ENCODE measurements at regions not wholly inside any gene's neighbourhood (a gene's known extent, or its start where the extent isn't known, plus 50 kb on each side); places are given as distances from the start of the nearest gene placed in this dataset.
"Not testable (repeated sequence)": the region's sequence is repeated elsewhere in the genome, so short reads cannot be mapped to it uniquely, and the experiment has no call there.

DNA sequence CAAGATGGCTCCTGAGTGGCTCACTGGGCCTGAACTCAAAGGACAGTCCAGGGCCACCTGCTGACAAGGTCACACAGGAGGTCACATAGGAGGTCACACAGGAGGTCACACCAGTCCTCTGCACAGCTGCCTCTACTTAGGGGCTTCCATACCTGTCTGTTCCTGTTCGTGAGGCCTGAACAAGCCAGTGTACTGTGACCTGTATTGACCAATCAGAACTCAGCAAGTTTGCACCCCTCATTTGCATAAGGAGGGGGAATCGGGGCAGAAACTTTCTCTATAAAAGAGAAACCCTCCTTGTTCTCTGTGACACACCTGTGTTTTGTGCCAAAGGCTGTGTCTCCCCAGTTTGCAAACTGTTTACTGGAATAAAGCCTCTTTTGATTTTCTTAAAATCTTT is 478.9 kb downstream of the EIPR1 start:
- no peak for DNase-seq (ENCODE audit: low read depth, low spot score)

DNA sequence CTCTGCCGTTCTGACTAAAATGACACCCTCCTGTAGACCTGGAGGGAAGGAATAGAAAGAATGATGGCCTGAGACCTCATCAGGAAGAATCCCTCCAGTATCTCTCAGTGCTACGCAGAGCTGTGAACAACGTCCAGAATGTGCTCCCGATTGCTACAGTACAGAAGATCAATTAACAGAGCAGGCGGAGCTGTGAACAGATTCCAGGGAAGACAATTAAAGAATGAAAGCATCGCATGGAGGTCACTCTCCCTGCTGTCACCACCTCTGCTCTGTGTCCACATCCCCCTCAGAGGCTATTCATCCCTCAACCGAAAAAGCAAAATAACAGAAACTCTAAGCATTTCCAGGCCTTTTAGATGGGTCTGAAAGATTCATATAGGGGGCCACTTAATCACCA is 481.0 kb downstream of the EIPR1 start:
- no peak for DNase-seq (ENCODE audit: low read depth, low spot score)

DNA sequence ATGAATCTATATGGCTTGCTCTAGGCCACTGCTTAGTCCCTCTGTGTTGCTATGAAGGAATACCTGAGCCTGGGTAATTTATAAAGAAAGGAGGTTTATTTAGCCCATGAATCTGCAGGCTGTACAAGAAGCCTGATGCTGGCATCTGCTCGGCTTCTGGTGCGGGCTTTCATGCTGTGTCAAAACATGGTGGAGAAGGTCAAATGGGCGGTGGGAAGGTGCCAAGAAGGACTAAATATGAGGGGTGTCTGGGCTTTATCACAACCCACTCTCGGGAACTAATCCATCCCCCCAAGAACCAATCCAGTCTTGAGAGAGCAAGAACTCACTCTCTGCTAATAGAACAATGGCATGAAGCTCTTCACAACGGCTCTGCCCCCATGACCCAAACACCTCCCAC is 481.6 kb downstream of the EIPR1 start:
- DNase-seq (ENCODE audit: low read depth, low spot score), result no peak

DNA sequence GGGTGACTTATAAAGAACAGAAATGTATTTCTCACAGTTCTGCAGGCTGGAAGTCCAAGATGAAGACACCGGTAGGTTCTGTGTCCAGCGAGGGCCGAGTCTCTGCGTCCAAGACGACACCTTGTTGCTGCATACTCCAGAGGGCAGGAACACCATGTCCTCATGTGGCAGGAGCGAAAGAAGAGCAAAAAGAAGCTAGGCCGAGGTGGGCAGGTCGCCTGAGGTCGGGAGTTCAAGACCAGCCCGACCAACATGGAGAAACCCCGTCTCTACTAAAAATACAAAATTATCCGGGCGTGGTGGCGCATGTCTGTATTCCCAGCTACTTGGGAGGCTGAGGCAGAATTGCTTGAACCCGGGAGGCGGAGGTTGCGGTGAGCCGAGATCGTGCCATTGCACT is 483.6 kb downstream of the EIPR1 start:
- not testable (repeated sequence) for DNase-seq (ENCODE audit: low read depth, low spot score)

DNA sequence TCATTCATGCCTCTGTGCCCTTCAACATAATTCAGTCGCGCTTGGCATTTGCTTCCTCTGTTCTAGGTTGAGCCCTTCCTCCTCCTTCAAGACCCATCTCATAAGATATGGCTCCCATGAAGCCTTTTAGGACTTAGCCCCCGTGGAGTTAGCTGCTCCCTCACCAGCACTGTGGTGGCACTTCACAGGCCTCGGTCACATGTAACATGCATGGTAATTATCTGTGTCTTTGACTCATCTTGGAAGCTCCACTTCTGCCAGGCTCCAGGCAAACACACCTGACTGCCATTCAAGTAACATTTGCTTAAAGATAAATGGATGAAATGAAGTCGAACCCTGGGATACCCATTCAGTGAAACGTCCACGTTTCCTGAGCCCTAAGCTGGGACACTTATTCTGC is 484.7 kb downstream of the EIPR1 start:
- no peak for DNase-seq (ENCODE audit: low read depth, low spot score)

DNA sequence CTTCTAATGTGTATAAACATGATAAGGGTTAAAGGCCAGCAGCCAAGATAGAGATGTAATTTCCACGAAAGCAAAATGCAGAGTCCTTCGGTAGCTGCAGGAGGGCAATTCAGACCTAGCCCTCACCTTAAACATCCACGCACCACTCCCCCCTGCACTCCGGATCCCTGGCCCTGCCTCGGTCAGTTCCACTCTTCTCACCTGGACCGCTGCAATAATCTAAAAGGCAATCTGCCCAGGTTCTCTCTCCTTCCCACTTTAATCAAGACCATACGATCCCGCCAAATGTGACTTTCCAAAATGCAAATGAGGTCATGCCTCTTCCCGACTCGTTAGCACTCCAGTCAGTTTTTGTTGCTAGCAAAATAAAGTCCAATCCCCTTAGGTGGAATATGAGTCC is 485.2 kb downstream of the EIPR1 start:
- DNase-seq (ENCODE audit: low read depth, low spot score), result no peak

DNA sequence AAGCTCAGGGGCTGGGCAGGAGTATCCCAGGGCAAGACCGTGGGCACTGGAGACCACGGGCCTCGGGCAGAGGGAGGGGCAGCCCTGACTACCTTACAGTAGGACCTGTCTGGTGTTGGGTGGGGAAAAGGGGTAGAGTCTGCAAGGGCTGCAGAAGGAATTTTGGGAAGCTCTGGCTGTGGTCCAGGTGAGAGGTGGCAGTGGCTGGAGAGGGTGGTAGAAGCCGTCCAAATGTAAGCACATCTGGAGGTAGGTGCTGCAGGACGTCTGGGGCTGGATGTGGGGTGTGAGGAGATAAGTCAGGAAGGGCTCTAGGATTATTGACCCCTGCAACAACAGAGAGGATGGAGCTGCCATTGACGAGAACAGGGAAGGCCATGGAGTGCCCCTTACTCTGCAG is 486.7 kb downstream of the EIPR1 start:
- no peak for DNase-seq (ENCODE audit: low read depth, low spot score)

DNA sequence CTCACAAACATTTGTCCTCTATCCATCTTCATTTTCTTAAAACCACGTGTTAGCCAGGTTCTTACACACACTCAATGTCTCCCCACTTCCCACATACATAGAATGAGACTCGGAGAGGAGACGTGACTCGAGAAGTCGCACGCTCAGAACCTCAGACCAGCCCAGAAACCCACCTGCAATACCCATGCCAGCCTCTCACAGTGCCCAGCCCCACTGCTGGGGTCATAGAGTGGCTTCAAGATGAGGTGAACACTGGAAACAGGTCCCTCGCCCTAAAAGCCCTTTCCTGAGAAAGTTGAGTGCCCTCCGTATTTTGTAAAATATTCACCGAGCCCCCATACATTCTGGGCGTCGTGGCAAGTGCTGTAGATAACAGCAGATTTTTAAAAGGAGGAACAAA is 487.4 kb downstream of the EIPR1 start:
- no peak for DNase-seq (ENCODE audit: low read depth, low spot score)

DNA sequence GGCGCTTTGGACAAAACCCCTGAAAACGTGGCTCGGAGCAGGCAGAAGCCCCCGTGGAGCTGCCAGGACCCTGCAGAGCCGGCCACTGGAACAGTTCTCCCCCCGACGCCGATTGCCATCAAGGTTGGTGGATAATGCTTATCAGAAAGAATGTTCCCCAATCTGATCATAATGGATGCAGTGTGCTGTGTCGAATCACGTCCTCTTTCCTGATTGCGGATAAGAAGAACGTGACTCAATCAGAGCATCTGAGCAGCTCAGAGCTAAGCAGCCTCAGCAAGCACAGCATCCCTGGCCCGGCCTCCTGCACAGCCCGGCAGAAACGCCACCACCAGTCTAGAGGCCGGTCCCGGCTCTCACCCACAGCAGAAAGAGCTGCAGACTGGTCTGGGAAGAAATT is 488.0 kb downstream of the EIPR1 start:
- no peak for DNase-seq (ENCODE audit: low read depth, low spot score)

DNA sequence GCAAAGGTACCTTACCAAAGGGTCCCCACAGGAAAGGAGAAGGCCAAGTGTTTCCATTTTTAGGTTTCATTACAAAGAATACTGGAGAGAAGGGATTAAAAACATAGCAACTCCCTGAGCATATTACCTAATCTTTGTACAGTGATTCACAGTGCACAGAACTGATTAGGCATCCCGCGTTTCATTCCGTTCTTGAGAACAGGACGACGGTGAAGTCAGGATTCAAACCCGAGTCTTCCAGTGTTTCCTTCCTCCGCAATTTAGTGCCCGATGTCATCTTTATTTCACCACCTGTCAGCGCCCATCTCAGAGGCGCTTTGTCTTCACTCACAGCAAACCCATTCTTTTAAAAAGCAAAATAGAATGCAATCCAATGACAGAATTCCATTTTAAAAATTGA is 488.5 kb downstream of the EIPR1 start:
- DNase-seq (ENCODE audit: low read depth, low spot score), result no peak

DNA sequence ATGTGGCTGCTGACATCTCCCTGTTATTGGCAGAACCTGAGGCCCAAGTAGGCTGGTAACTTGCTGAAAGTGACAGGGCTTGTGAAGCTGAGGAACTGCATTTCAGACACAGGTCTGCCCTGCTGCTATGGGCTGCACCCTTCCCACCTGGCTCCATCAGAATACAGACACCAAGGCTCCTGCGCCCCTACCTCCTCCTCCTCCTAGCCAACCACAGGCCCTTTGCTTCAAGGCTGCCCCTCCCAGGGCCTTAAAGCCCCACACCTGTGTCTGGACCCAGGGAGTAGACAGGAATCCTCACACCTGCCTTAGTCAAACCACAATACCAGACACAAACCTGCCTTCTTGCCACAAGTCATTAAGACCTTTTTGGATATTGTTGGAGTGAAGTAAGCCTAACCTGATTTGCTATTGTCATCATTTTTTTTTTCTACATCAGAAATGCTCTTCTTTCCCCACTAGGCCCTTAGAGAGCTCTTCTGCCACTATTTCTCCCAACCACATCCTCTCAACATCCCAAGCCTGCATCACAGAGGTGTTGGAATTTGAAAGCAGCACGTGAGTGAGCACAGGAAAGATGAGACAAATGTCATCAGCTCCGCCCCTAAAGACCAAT is 489.7 kb downstream of the EIPR1 start:
- no peak for DNase-seq (ENCODE audit: low read depth, low spot score)

DNA sequence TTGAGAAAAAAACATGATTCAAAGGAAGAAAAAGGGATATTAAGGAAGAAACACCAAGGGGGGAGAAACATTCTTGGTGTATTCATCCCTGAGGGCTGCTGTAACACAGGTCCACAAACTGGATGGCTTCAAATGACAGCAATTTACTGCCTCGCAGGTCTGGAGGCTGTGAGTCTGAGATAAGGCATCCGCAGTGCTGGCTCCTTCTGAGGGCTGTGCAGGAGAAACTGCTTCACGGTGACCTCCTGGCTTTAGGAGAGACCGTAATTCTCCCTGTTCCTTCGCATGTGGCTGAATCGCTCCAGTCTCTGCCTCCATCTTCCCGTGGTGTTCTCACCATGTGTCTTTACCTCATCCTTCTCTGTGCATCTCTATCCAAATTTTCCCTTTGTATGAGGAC is 490.7 kb downstream of the EIPR1 start:
- peak; percentile 47 for DNase-seq (ENCODE audit: low read depth, low spot score)

DNA sequence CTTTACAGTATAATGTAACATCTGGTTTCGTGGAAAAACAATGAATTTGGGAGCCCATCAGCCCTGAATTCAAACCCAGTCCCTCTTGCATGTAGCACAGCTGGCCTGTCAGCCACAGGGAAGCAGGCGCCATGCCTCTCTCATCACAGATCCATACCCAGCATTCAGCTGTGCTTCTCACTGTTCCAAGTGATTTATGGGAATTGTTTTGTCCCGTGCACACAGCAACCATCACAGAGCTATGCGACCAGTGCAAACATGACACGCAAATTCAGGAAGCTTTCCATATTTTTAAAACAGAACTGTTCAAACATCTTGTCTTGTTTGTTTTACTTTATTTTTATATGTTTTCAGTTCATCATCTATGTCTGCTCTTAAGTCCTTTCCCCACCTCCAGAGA is 496.1 kb downstream of the EIPR1 start:
- no peak for DNase-seq (ENCODE audit: low read depth, low spot score)

DNA sequence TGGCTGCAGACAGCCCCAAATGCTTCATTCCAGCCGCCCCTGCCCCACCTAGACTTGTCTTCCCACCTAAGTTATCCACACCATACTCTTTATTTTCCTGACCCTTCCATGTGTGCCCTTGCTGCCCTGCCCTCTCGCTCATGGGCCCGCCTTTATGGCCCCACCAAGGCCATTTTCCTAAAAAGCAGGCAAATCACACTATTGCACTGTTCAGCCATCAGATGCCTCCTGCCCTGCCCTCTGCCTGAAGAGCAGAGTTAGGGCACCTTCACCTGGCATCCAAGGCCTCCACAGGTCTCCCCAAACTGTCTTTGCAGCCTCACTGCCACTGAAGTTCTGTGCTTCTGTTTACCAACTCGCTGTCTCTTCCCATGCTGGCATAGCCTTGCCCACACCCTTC is 496.7 kb downstream of the EIPR1 start:
- DNase-seq (ENCODE audit: low read depth, low spot score), result no peak

DNA sequence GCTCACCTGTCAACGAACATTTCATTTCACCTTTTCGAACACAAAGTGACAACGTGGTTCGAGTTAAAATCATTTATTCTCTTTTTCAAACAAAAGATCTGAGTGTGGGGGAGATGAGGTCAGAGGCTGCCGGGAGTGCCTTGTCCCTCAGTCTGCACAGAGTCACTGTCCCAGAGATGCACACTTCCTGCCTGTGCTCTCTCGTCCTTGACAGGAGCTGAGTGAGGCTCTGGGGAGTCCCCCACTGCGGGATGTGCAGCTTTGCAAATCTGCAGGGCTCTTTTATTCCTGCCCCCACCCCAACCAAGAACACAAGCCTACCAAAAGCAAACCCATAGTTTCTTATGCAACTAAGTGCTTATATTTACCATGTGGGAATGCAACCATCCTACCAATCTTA is 497.8 kb downstream of the EIPR1 start:
- DNase-seq (ENCODE audit: low read depth, low spot score), result no peak

DNA sequence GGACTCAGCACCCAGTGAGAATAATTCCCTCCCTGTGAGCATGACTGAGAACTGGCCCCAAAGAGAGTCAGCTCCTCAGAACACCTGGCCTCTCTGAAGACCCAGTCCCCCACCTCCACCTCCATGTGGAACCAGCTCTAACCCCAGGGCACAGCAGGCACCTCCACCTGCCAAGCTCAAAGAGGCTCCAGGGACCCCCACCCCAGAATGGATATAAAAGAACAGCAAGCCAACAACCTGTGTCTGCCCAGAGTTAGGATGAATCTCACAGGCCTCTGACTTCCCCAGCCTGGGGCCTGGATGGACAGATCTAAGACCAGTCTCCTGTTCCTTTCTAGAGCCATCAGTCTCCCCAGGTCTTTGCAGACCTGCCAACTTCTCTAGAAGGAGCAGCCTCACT is 498.5 kb downstream of the EIPR1 start:
- DNase-seq (ENCODE audit: low read depth, low spot score), result no peak

DNA sequence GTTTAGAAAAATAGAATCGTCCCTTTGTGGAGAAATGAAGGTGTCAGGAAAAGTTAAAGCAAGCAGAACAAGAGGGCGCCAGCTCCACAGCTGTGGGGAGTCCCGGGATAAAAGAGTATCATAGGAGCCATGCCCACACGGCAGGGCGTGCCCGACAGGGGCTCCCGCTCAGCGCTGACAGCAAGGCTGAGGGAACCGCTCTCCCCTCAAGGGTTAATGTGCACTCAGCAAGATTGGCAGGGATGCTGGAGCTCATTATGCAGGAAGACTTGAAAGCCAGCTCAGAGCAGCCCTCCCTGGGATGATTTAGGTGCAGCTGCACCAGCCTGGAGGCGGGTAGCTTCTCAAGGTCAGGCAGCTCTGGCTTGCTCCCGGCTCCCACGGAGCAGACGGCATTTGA is 500.2 kb downstream of the EIPR1 start:
- DNase-seq (ENCODE audit: low read depth, low spot score), result no peak

DNA sequence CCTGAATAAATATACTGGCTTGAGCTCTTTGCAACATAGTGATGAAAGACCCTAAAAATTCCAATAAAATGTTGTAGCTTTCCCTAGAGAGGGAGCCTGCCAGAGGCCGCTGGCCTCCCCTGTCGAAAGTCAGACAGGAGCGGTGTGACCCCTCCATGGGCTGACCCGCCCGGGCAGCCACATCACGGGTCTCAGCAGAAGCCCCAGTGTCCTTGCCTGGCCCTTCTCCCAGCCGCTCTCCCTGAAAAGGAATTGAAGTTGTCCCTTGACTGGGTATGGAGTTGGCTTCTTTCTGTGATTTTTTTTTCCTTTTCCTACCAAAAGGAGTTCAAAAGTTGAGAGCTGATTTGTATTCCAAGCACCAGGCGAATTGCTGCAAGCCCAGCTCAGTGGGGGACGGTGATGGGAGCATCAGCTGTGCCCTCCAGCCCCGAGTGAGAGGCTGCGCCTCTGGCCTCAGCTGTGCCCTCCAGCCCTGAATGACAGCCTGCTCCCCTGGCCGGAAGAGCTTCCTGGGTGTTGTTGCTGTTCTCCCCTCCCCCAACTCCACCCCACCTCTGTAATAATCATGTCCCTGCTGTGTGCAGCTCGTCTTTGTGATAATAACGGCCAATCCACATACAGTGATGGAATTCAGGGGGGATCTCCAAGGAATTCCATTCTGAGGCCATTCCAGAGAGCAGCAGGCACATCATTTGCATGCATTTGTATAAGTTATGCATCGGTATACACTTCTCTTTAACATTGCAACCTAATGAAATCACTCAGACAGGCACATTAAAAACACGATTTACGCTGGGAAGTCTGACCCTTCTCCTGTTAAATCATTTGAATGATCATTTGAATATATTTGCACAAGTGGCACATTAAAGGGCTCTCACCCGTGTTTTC is 501.0 kb downstream of the EIPR1 start:
- peak; percentile 27 for DNase-seq (ENCODE audit: low read depth, low spot score)

DNA sequence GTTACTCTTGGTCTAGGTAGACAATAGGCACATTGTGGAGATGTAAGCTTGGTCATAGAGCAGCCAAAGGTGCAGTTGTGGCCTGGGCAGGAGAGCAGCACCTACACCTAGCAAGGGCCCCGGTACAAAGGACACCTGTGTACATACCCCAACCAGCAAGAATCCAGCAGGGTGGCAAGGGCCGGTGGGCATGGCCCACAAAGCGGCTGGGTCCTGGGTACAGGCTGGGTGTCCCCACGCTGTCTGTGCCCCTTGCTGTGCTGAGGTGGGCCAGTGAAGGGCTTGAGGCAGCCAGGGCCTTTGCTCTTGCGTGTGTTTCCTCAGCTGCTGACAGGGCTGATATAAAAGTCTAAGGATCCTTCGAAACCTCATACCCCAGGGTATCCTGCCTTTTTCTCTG is 501.8 kb downstream of the EIPR1 start:
- DNase-seq (ENCODE audit: low read depth, low spot score), result no peak

DNA sequence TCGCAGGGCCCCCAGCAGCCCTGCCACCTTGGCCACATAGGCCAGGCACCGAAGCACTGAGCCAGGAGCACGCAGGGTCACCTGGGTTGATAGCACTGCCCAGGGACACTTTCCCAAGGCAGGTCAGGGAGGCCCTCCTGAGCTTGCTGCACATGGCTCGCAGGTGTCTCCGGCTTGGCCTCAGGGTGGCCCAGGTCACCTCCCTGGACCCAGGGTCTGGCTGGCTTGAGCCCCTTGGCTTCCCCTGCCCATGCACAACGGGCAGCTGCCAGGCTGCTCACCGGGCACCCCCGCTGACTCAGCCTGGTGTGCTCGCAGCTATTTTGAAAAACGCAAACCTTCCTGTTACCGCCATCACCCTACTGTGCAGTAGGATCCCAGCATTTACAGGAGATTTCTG is 502.3 kb downstream of the EIPR1 start:
- no peak for DNase-seq (ENCODE audit: low read depth, low spot score)

DNA sequence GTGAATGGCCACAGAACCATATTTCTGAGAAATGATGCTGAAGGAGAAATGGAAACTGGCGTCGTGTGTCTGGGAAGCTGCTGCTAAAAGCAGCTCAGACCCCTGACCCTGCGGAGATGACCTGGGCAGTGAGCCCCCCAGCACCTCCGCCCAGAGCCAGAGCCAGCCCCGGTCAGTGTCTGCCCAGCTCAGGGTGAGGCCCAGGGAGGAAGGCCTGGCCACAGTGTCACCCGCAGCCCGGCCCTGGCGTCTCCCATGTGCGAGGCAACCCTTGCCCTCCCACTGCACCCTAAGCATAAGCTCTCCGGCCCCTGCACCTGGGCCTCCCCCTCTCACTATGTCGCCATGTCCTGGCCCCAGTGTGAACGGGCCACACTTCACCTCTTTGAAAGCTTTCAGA is 502.8 kb downstream of the EIPR1 start:
- no peak for DNase-seq (ENCODE audit: low read depth, low spot score)

DNA sequence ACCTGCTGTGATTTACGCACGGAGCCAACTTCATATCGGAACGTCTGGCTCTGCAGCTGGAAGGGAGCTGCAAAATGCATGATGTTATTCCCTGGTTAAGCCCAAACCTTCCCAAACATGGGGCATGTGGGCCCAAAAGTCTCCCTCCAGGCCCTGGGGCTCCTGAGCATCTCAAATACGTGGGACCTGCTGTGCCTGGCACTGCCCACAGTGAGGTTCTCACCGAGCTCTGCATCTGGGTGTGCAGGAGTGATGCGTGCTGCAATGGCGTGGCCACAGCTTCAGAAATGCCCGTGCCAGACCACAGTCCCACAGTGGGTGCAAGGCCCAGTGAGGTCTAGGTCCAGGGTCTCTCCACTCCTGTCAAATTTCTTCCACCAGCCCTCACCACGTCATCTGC is 503.3 kb downstream of the EIPR1 start:
- no peak for DNase-seq (ENCODE audit: low read depth, low spot score)

DNA sequence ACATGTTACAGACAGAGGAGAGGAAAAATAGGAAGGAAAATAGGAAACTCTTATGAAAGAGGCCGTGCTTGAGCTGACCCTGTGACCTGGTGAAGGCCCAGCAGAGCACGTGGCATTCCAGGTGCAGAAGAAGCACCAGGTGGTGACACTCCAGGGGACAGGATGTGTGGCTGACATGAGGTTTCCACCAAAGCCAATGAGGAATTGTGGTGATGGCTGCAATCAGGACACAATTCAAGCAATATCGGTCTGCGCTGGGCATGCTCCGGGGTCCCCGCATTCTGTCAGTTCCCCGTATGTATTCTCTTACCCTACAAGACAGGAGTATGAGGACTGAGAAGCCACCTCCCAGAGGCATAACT is 504.2 kb downstream of the EIPR1 start:
- no peak for DNase-seq (ENCODE audit: low read depth, low spot score)
